GM18517 (cell line): ENCODE measurements at regions not wholly inside any gene's neighbourhood (a gene's known extent, or its start where the extent isn't known, plus 50 kb on each side); places are given as distances from the start of the nearest gene placed in this dataset.

Source experiments
- ATAC-seq: cut with Tn5 transposase; IDR thresholded peaks from one replicate; pipeline ENCODE4 v1.9.1; 2021; ENCODE audit warnings: mild to moderate bottlenecking, moderate library complexity; ENCODE audit not compliant: unreplicated experiment

GRCh38 chr12:124687917-124688316 is 120.5 kb upstream of the NCOR2 start:
- no peak for ATAC-seq

GRCh38 chr12:124687174-124687902 is 119.9 kb upstream of the NCOR2 start:
- no peak for ATAC-seq

- ATAC-seq: no peak
Observed at GRCh38 chr12:124686370-124687173, 119.2 kb upstream of the NCOR2 start.

GRCh38 chr12:124685689-124686369 is 118.4 kb upstream of the NCOR2 start:
- no peak for ATAC-seq

GRCh38 chr12:124684971-124685688 is 117.7 kb upstream of the NCOR2 start:
- ATAC-seq: no peak

- no peak for ATAC-seq
Observed at GRCh38 chr12:124684496-124684895, 117.1 kb upstream of the NCOR2 start.

- ATAC-seq: no peak
Observed at GRCh38 chr12:124683152-124684124, 116.0 kb upstream of the NCOR2 start.

- ATAC-seq: no peak
Observed at GRCh38 chr12:124682425-124683151, 115.2 kb upstream of the NCOR2 start.

- ATAC-seq: no peak
Observed at GRCh38 chr12:124681779-124682391, 114.5 kb upstream of the NCOR2 start.

GRCh38 chr12:124680863-124681778 is 113.7 kb upstream of the NCOR2 start:
- no peak for ATAC-seq

GRCh38 chr12:124679533-124680371 is 112.3 kb upstream of the NCOR2 start:
- ATAC-seq: no peak

GRCh38 chr12:124679047-124679446 is 111.6 kb upstream of the NCOR2 start:
- ATAC-seq: no peak

- no peak for ATAC-seq
Observed at GRCh38 chr12:124678421-124678893, 111.0 kb upstream of the NCOR2 start.

- no peak for ATAC-seq
Observed at GRCh38 chr12:124677552-124678356, 110.3 kb upstream of the NCOR2 start.

- no peak for ATAC-seq
Observed at GRCh38 chr12:124676714-124677462, 109.5 kb upstream of the NCOR2 start.
